HEK293T (cell line): ENCODE measurements at regions not wholly inside any gene's neighbourhood (a gene's known extent, or its start where the extent isn't known, plus 50 kb on each side); places are given as distances from the start of the nearest gene placed in this dataset.

Source experiments
- CTCF ChIA-PET: fragments of 350-600 bp; formaldehyde crosslinking; extraction: SDS; loops from one replicate; lab custom pipeline; 2021; ENCODE audit warnings: antibody characterized with exemption, inconsistent platforms; lab: Yijun Ruan, JAX
- POLR2A ChIA-PET: fragments of 350-600 bp; formaldehyde crosslinking; extraction: SDS; loops from one replicate; lab custom pipeline; 2020; ENCODE audit warnings: antibody characterized with exemption, inconsistent platforms; lab: Yijun Ruan, JAX
- DNase-seq: peaks from one replicate; pipeline ENCODE4 v3.0.0; 2012; ENCODE audit warnings: mixed read lengths; ENCODE audit errors: extremely low spot score
- ARNT ChIP-seq: fragments of 450-650 bp; IDR thresholded peaks from 2 replicates; pipeline ENCODE4 v1.6.1; 2017; ENCODE audit warnings: mild to moderate bottlenecking
- BHLHE40 ChIP-seq: fragments of 450-650 bp; IDR thresholded peaks from 2 replicates; pipeline ENCODE4 v1.6.1; 2016; ENCODE audit warnings: mild to moderate bottlenecking, moderate library complexity, borderline replicate concordance
- CTBP1 ChIP-seq: fragments of 450-650 bp; IDR thresholded peaks from 2 replicates; pipeline ENCODE4 v1.6.1; 2016; ENCODE audit warnings: borderline replicate concordance
- ELF4 ChIP-seq: fragments of 450-650 bp; IDR thresholded peaks from 2 replicates; pipeline ENCODE4 v1.6.1; 2017; ENCODE audit warnings: antibody characterized with exemption
- FOXA1 ChIP-seq: fragments of 450-650 bp; IDR thresholded peaks from 2 replicates; pipeline ENCODE4 v1.6.1; 2016; ENCODE audit warnings: mild to moderate bottlenecking
- FOXK2 ChIP-seq: fragments of 450-650 bp; IDR thresholded peaks from 2 replicates; pipeline ENCODE4 v1.6.1; 2016; ENCODE audit warnings: mild to moderate bottlenecking
- FOXM1 ChIP-seq: fragments of 450-650 bp; IDR thresholded peaks from 2 replicates; pipeline ENCODE4 v1.6.1; 2017; ENCODE audit warnings: mild to moderate bottlenecking, borderline replicate concordance
- HDGF ChIP-seq: fragments of 450-650 bp; IDR thresholded peaks from 2 replicates; pipeline ENCODE4 v1.6.1; 2017; ENCODE audit warnings: antibody characterized with exemption, borderline replicate concordance
- L3MBTL2 ChIP-seq: fragments of 450-650 bp; conservative IDR thresholded peaks from 2 replicates; pipeline ENCODE4 v1.6.1; 2016; ENCODE audit warnings: mild to moderate bottlenecking
- LEF1 ChIP-seq: fragments of 450-650 bp; IDR thresholded peaks from 2 replicates; pipeline ENCODE4 v1.6.1; 2017; ENCODE audit warnings: mild to moderate bottlenecking, borderline replicate concordance
- NFRKB ChIP-seq: fragments of 450-650 bp; IDR thresholded peaks from 2 replicates; pipeline ENCODE4 v1.6.1; 2016; ENCODE audit warnings: mild to moderate bottlenecking, moderate library complexity
- SP1 ChIP-seq: fragments of 450-650 bp; IDR thresholded peaks from 2 replicates; pipeline ENCODE4 v1.6.1; 2017
- SUZ12 ChIP-seq: fragments of 450-650 bp; IDR thresholded peaks from 2 replicates; pipeline ENCODE4 v1.6.1; 2016; ENCODE audit warnings: mild to moderate bottlenecking
- TARDBP ChIP-seq: fragments of 450-650 bp; IDR thresholded peaks from 2 replicates; pipeline ENCODE4 v1.6.1; 2016
- ZNF384 ChIP-seq: fragments of 450-650 bp; IDR thresholded peaks from 2 replicates; pipeline ENCODE4 v1.6.1; 2016
- TF ChIP-seq, protein P1 (sequence below): fragments of 450-650 bp; IDR thresholded peaks from 2 replicates; pipeline ENCODE4 v1.6.1; 2016

GRCh38 chr2:129004485-129004884, 685.8 kb upstream of the HS6ST1 start:
- DNase-seq, result no peak
- ChIA-PET POLR2A (no interaction called here), CTCF (no interaction called here)
- TF ChIP-seq FOXK2 (no peak), HDGF (no peak), TARDBP (no peak), FOXM1 (no peak), ELF4 (no peak), ARNT (no peak), NFRKB (no peak), L3MBTL2 (no peak), ZNF384 (no peak), FOXA1 (no peak), CTBP1 (no peak), BHLHE40 (no peak), SP1 (no peak), LEF1 (no peak), SUZ12 (no peak)
- TF ChIP-seq, protein P1, sequence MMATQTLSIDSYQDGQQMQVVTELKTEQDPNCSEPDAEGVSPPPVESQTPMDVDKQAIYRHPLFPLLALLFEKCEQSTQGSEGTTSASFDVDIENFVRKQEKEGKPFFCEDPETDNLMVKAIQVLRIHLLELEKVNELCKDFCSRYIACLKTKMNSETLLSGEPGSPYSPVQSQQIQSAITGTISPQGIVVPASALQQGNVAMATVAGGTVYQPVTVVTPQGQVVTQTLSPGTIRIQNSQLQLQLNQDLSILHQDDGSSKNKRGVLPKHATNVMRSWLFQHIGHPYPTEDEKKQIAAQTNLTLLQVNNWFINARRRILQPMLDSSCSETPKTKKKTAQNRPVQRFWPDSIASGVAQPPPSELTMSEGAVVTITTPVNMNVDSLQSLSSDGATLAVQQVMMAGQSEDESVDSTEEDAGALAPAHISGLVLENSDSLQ, result no peak

DNA sequence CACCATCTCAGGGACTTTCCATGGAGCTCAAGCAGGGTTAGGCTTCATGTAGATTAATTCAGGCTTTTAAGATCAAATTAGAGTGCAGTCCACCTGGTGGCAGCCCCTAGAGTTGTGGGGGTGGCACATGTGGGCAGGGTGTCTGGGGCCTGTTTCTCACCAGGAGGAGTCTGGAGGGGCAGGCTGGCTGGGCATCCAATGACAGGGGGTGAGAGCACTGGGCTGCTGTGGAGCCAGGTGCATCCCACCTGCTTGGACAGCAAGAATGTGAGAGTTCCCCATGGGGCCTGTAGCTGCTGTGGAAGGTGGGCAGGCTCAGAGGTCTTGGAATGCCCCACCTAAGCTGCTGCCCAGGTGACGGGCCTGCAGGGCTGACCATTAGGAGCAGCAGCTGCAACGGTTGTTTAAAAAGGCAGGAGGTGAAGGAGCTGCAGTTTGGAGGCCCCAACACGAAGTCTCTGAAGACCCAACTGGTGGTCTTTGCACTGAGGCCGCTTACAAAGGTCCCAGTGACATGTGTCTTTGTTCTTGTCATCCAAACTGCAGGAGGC, 686.3 kb upstream of the HS6ST1 start:
- no peak for DNase-seq
- TF ChIP-seq SUZ12, result no peak
- no peak for TF ChIP-seq ELF4
- no peak for TF ChIP-seq BHLHE40
- no peak for TF ChIP-seq TARDBP
- no peak for TF ChIP-seq ARNT
- TF ChIP-seq FOXM1, result no peak
- TF ChIP-seq FOXK2, result no peak
- no peak for TF ChIP-seq NFRKB
- TF ChIP-seq, protein P1, result no peak
- no peak for TF ChIP-seq L3MBTL2
- no peak for TF ChIP-seq FOXA1
- no peak for TF ChIP-seq SP1
- no peak for TF ChIP-seq HDGF
- TF ChIP-seq ZNF384, result no peak
- TF ChIP-seq CTBP1, result no peak
- TF ChIP-seq LEF1, result no peak
- ChIA-PET POLR2A (no interaction called here), CTCF (no interaction called here)

DNA sequence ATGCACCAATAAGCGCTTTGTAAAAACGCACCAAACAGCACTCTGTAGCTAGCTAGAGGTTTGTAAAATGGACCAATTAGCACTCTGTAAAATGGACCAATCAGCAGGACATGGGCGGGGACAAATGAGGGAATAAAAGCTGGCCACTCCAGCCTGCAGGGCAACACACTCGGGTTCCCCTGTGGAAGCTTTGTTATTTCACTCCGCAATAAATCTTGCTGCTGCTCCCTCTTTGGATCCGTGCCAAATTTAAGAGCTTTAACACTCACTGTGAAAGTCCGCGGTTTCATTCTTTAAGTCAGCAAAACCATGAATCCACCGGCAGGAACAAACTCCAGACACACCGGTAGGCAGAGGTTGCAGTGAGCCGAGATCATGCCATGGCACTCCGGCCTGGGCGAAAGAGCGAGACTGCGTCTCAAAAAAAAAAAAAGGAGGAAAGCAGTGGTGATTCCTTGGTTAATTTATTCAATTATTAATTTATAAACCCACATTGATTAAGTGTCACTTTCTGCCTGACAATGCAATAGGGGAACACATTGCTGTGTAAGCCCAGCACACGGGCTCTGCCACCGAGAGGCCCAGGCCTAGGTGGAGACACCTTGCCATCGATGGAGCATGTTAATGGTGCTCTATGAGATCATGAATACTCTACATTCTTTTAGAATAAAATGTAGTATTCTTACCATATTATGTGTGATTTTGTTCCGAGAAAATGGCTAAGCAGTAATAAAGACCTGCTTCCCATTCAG, 687.6 kb upstream of the HS6ST1 start:
- ChIA-PET CTCF (no interaction called here), POLR2A (no interaction called here)
- TF ChIP-seq HDGF (no peak), TARDBP (no peak), NFRKB (no peak), SP1 (no peak), BHLHE40 (no peak), LEF1 (no peak), CTBP1 (no peak), FOXK2 (no peak), SUZ12 (no peak), ZNF384 (no peak), ELF4 (no peak), L3MBTL2 (no peak)
- TF ChIP-seq, protein P1, result no peak
- DNase-seq, result no peak

GRCh38 chr2:129006901-129007300, 688.2 kb upstream of the HS6ST1 start:
- no peak for DNase-seq
- TF ChIP-seq, protein P1, result no peak
- TF ChIP-seq SUZ12 (no peak), HDGF (no peak), BHLHE40 (no peak), NFRKB (no peak), CTBP1 (no peak), ARNT (no peak), L3MBTL2 (no peak)
- POLR2A ChIA-PET, result no interaction called here
- CTCF ChIA-PET, result no interaction called here

DNA sequence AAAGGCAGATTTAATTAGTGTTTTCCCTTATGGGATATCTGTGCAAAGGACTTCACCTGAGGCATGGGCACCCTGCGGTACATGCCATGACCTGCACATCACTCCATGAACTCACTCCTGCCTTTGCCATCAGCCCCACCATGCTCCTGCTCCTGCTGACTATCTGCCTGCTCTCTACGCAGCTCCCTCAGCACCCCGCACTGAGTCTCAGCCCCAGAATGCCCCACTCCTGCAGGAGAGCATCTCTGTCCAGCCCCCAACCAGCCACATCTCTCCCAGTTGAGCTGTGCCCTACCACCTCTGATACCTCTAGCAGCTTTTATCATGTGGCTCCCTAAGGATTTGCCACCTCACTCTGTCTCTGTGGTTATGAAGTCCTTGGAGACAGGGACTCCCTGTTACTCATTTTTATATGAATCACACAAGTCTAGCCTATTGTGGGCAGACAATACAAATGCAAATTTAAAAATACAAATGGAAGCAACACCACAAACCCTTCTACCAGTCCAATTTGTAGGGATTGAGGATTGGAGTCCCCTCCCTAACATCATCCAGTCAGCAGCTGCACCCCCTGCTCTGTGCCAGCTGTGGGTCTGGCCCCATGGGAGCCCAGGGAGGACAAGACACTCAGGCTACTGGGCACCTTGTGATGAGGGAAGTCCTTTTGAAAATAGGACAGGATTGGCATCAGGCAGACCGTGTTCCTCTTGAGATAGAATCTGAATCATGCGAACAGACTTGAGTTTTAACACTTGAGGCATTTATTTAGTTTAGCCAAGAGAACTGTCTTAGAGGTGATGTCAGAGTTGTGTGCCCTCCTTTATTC, 689.6 kb upstream of the HS6ST1 start:
- CTCF ChIA-PET, result no interaction called here
- POLR2A ChIA-PET, result no interaction called here
- DNase-seq, result no peak
- TF ChIP-seq ARNT (no peak), ZNF384 (no peak), SUZ12 (no peak), HDGF (no peak), TARDBP (no peak), FOXM1 (no peak), FOXA1 (no peak)
